ENCODE measurements at regions not wholly inside any gene's neighbourhood (a gene's known extent, or its start where the extent isn't known, plus 50 kb on each side); places are given as distances from the start of the nearest gene placed in this dataset.

- DNase-seq (ENCODE audit: low read depth, low spot score) (no peak), FAIRE-seq (no peak)
- H3K79me2 ChIP-seq (ENCODE audit: control insufficient read depth, insufficient read depth, low read length): no peaks in the 10 kb centered on the region
- no peaks in the 10 kb centered on the region for H3K9me1 ChIP-seq (ENCODE audit: control insufficient read depth, extremely low read depth, insufficient read depth, low read length)
- no peak overlapping the region for H3K9ac ChIP-seq (ENCODE audit: control insufficient read depth, extremely low read depth, insufficient read depth, low read length)
- H3K4me3 ChIP-seq (ENCODE audit: control insufficient read depth in 2 of 3, extremely low read depth in 1 of 3, insufficient read depth in 2 of 3, low read depth in 1 of 3, low read length in 3 of 3): no peak overlapping the region
- H3K36me3 ChIP-seq (ENCODE audit: control insufficient read depth in 2 of 2, extremely low read depth in 1 of 2, insufficient read depth in 2 of 2, low read length in 2 of 2): no peaks in the 10 kb centered on the region
- no peaks in the 10 kb centered on the region for H3K4me1 ChIP-seq (ENCODE audit: control insufficient read depth, extremely low read depth, insufficient read depth, low read length)
- H3K27ac ChIP-seq (ENCODE audit: control insufficient read depth, insufficient read depth, low read length): no peak overlapping the region
- TF ChIP-seq EZH2 (IDR thresholded peaks at IDR 0.05; ENCODE audit: low read length) (no peak), CTCF (optimal IDR thresholded peaks at IDR 0.05 in 1 of 3, IDR thresholded peaks at IDR 0.05 in 1 of 3, conservative IDR thresholded peaks at IDR 0.05 in 1 of 3; ENCODE audit: extremely low read depth in 1 of 3, insufficient read depth in 2 of 3, low read length in 3 of 3) (no peak)
- dilution Hi-C loops (cut with MboI; ENCODE audit: extremely low pct_ligation_motif_present, low sequenced_read_pairs): no loop called here
- no peaks in the 10 kb centered on the region for H4K20me1 ChIP-seq (ENCODE audit: control insufficient read depth, extremely low read depth, insufficient read depth, low read length)
- H3K9me3 ChIP-seq (ENCODE audit: control insufficient read depth, low read depth, low read length): no peaks in the 10 kb centered on the region
- H3K27me3 ChIP-seq (ENCODE audit: control insufficient read depth, extremely low read depth, insufficient read depth, low read length): no peaks in the 10 kb centered on the region
- no peak overlapping the region for H2AFZ ChIP-seq (ENCODE audit: control insufficient read depth, low read length)
- H3K4me2 ChIP-seq (ENCODE audit: control insufficient read depth, extremely low read depth, insufficient read depth, low read depth, low read length): no peak overlapping the region
Observed at GRCh38 chr1:59101518-59101917, 195.4 kb upstream of the FGGY start.

- TF ChIP-seq CTCF (optimal IDR thresholded peaks at IDR 0.05 in 1 of 3, IDR thresholded peaks at IDR 0.05 in 1 of 3, conservative IDR thresholded peaks at IDR 0.05 in 1 of 3; ENCODE audit: extremely low read depth in 1 of 3, insufficient read depth in 2 of 3, low read length in 3 of 3) (no peak), EZH2 (IDR thresholded peaks at IDR 0.05; ENCODE audit: low read length) (no peak)
- Histone ChIP-seq H3K4me3 (ENCODE audit: control insufficient read depth in 2 of 3, extremely low read depth in 1 of 3, insufficient read depth in 2 of 3, low read depth in 1 of 3, low read length in 3 of 3) (no peak overlapping the region), H3K4me2 (ENCODE audit: control insufficient read depth, extremely low read depth, insufficient read depth, low read depth, low read length) (no peak overlapping the region), H3K27me3 (ENCODE audit: control insufficient read depth, extremely low read depth, insufficient read depth, low read length) (no peaks in the 10 kb centered on the region), H3K4me1 (ENCODE audit: control insufficient read depth, extremely low read depth, insufficient read depth, low read length) (peaks cover 12% of the 10 kb centered on the region), H2AFZ (ENCODE audit: control insufficient read depth, low read length) (no peak overlapping the region), H3K79me2 (ENCODE audit: control insufficient read depth, insufficient read depth, low read length) (no peaks in the 10 kb centered on the region), H3K36me3 (ENCODE audit: control insufficient read depth in 2 of 2, extremely low read depth in 1 of 2, insufficient read depth in 2 of 2, low read length in 2 of 2) (no peaks in the 10 kb centered on the region), H3K9me1 (ENCODE audit: control insufficient read depth, extremely low read depth, insufficient read depth, low read length) (no peaks in the 10 kb centered on the region), H3K9ac (ENCODE audit: control insufficient read depth, extremely low read depth, insufficient read depth, low read length) (no peak overlapping the region), H3K27ac (ENCODE audit: control insufficient read depth, insufficient read depth, low read length) (no peak overlapping the region), H3K9me3 (ENCODE audit: control insufficient read depth, low read depth, low read length) (no peaks in the 10 kb centered on the region), H4K20me1 (ENCODE audit: control insufficient read depth, extremely low read depth, insufficient read depth, low read length) (no peaks in the 10 kb centered on the region)
- FAIRE-seq (no peak), DNase-seq (ENCODE audit: low read depth, low spot score) (no peak)
- dilution Hi-C loops (cut with MboI; ENCODE audit: extremely low pct_ligation_motif_present, low sequenced_read_pairs): no loop called here
Observed at GRCh38 chr1:59103457-59103856, 193.4 kb upstream of the FGGY start.
